ENCODE measurements at regions not wholly inside any gene's neighbourhood (a gene's known extent, or its start where the extent isn't known, plus 50 kb on each side); places are given as distances from the start of the nearest gene placed in this dataset.

DNA sequence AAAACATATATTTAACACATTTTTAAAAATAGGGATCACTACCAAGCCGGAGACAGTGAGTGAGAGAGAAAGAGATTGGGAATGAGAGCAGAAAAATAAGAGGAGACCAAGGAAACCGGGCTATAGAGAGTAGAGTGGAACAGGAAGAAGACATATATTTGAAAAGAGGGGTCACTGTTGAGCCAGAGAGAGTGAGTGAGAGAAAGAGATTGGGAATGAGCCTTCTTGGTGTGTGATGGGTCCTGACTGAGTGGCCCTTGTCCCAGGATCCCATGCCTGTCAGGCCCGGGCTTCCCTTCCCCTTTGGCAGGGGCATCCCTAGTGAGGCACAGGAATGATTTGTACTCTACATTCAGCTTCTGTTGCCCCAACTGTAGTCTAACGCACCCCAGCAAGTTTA lies 646.6 kb downstream of the NTRK3 start:
- Histone ChIP-seq H3K9me2 (ENCODE audit: insufficient read depth, low read length) (no peaks in the 10 kb centered on the region), H4K20me1 (ENCODE audit: insufficient read depth) (no peaks in the 10 kb centered on the region), H3K4me2 (ENCODE audit: low read length) (no peak overlapping the region), H3K4me3 (ENCODE audit: low read length) (no peak overlapping the region), H3K9ac (ENCODE audit: low read length) (no peak overlapping the region), H2AFZ (ENCODE audit: low read depth, low read length) (no peak overlapping the region), H3K79me2 (replicated peaks; ENCODE audit: insufficient read depth, low read length) (no peaks in the 10 kb centered on the region), H3F3A (ENCODE audit: insufficient read depth, low read length, poor library complexity, severe bottlenecking) (no peaks in the 10 kb centered on the region), H3K27me3 (ENCODE audit: insufficient read depth, low read depth, low read length) (no peaks in the 10 kb centered on the region), H3K9me3 (ENCODE audit: low read length) (no peaks in the 10 kb centered on the region), H3K27ac (ENCODE audit: low read length) (no peak overlapping the region), H3K36me3 (ENCODE audit: insufficient read depth, low read length) (no peaks in the 10 kb centered on the region)
- TF ChIP-seq EZH2 (IDR thresholded peaks at IDR 0.05; ENCODE audit: borderline replicate concordance, insufficient read depth, low read length, poor library complexity, severe bottlenecking) (no peak), SMC3 (conservative IDR thresholded peaks at IDR 0.05; ENCODE audit: poor library complexity) (no peak), POLR2AphosphoS5 (IDR thresholded peaks at IDR 0.05) (no peak)

DNA sequence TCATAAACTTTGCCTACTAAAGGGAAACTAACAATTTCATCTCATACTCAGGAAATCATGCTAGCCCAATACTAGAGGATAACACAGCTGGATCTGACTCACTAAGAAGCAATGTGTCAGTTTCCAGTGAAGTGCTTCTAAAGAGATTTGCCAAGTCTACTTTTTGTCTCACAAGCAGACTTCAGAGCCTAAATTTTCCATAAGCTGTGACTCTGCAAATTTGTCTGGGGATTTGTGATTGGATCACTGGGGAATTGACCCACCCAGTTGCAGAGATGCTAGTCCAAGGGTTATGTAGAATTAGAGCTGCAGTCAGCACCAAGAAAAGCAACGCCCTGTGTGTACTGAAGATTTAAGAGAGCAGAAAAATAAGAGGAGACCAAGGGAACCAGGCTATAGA lies 647.1 kb downstream of the NTRK3 start:
- H2AFZ ChIP-seq (ENCODE audit: low read depth, low read length) = no peak overlapping the region
- H3K36me3 ChIP-seq (ENCODE audit: insufficient read depth, low read length) = no peaks in the 10 kb centered on the region
- no peaks in the 10 kb centered on the region for H3K27me3 ChIP-seq (ENCODE audit: insufficient read depth, low read depth, low read length)
- H3K79me2 ChIP-seq (replicated peaks; ENCODE audit: insufficient read depth, low read length) = no peaks in the 10 kb centered on the region
- H3K4me2 ChIP-seq (ENCODE audit: low read length) = no peak overlapping the region
- H3K27ac ChIP-seq (ENCODE audit: low read length) = no peak overlapping the region
- no peak overlapping the region for H3K4me3 ChIP-seq (ENCODE audit: low read length)
- H4K20me1 ChIP-seq (ENCODE audit: insufficient read depth) = no peaks in the 10 kb centered on the region
- no peak overlapping the region for H3K9ac ChIP-seq (ENCODE audit: low read length)
- H3F3A ChIP-seq (ENCODE audit: insufficient read depth, low read length, poor library complexity, severe bottlenecking) = no peaks in the 10 kb centered on the region
- no peaks in the 10 kb centered on the region for H3K9me2 ChIP-seq (ENCODE audit: insufficient read depth, low read length)
- TF ChIP-seq MXI1 (conservative IDR thresholded peaks at IDR 0.05; ENCODE audit: poor library complexity, severe bottlenecking) (no peak), TAF1 (IDR thresholded peaks at IDR 0.05; ENCODE audit: low read depth) (no peak), POLR2AphosphoS5 (IDR thresholded peaks at IDR 0.05) (no peak), EZH2 (IDR thresholded peaks at IDR 0.05; ENCODE audit: borderline replicate concordance, insufficient read depth, low read length, poor library complexity, severe bottlenecking) (no peak), EP300 (conservative IDR thresholded peaks at IDR 0.05; ENCODE audit: poor library complexity, severe bottlenecking) (no peak), SMC3 (conservative IDR thresholded peaks at IDR 0.05; ENCODE audit: poor library complexity) (no peak), RAD21 (conservative IDR thresholded peaks at IDR 0.05) (no peak)
- TF ChIP-seq, protein P1, sequence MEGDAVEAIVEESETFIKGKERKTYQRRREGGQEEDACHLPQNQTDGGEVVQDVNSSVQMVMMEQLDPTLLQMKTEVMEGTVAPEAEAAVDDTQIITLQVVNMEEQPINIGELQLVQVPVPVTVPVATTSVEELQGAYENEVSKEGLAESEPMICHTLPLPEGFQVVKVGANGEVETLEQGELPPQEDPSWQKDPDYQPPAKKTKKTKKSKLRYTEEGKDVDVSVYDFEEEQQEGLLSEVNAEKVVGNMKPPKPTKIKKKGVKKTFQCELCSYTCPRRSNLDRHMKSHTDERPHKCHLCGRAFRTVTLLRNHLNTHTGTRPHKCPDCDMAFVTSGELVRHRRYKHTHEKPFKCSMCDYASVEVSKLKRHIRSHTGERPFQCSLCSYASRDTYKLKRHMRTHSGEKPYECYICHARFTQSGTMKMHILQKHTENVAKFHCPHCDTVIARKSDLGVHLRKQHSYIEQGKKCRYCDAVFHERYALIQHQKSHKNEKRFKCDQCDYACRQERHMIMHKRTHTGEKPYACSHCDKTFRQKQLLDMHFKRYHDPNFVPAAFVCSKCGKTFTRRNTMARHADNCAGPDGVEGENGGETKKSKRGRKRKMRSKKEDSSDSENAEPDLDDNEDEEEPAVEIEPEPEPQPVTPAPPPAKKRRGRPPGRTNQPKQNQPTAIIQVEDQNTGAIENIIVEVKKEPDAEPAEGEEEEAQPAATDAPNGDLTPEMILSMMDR (IDR thresholded peaks at IDR 0.05; ENCODE audit: poor library complexity, severe bottlenecking) = no peak
- TF ChIP-seq, protein P2, sequence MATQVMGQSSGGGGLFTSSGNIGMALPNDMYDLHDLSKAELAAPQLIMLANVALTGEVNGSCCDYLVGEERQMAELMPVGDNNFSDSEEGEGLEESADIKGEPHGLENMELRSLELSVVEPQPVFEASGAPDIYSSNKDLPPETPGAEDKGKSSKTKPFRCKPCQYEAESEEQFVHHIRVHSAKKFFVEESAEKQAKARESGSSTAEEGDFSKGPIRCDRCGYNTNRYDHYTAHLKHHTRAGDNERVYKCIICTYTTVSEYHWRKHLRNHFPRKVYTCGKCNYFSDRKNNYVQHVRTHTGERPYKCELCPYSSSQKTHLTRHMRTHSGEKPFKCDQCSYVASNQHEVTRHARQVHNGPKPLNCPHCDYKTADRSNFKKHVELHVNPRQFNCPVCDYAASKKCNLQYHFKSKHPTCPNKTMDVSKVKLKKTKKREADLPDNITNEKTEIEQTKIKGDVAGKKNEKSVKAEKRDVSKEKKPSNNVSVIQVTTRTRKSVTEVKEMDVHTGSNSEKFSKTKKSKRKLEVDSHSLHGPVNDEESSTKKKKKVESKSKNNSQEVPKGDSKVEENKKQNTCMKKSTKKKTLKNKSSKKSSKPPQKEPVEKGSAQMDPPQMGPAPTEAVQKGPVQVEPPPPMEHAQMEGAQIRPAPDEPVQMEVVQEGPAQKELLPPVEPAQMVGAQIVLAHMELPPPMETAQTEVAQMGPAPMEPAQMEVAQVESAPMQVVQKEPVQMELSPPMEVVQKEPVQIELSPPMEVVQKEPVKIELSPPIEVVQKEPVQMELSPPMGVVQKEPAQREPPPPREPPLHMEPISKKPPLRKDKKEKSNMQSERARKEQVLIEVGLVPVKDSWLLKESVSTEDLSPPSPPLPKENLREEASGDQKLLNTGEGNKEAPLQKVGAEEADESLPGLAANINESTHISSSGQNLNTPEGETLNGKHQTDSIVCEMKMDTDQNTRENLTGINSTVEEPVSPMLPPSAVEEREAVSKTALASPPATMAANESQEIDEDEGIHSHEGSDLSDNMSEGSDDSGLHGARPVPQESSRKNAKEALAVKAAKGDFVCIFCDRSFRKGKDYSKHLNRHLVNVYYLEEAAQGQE (IDR thresholded peaks at IDR 0.05; ENCODE audit: borderline replicate concordance) = no peak
- no peaks in the 10 kb centered on the region for H3K9me3 ChIP-seq (ENCODE audit: low read length)

Data from neural cell (in vitro differentiated cells).